ENCODE measurements at regions not wholly inside any gene's neighbourhood (a gene's known extent, or its start where the extent isn't known, plus 50 kb on each side); places are given as distances from the start of the nearest gene placed in this dataset.
A peak's percentile ranks its signal among the peaks of the same experiment; 100 is the strongest.
"Not testable (repeated sequence)": the region's sequence is repeated elsewhere in the genome, so short reads cannot be mapped to it uniquely, and the experiment has no call there.

DNA sequence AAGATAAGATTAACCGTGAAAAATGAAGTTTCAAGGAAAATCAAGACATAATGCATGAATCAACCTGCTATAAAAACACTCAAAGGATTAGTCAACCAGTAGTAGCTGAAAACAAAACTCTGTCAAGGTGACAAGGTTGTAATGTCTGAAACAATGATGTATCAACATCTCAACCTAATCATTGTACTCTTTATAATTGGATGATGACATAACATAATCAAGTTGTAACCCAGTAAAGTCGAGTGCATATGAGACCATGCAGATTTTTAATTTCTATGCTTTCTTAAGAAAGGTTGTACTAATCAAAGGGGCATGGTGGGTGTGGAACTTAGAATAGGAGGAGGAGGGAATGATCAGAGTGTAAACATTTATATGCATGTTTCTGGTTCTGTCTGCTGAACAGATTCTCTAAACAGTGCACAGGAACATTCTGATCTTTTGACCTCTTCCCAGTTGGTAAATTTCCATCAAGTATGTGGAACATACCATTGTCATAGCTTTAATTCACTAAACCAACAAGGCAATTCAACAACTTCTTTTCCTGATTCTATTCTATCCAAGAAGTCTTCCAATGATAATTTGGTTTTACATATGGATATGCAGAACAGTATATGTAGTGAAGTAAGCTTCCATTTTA, 253.7 kb downstream of the TTC6 start:
- DNase-seq, result no peak

DNA sequence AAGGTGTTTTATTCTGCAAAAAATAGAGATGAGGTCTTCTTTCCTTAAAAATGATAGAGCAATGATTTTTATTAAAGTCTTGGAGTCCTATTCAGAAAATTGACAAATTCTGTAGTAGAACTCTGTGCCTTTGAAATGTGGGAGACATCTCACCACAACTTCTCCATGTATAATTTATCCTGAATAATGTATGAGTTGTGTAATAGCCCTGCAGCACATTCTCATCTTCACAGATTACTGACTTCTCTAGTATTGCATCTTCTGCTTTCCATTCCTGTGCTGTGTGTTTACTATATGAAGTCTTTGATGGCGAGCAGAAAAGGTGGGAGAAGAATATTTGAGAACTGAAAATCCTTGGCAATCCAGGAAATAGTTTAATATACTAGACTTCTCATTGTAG, 255.6 kb downstream of the TTC6 start:
- DNase-seq, result no peak

- DNase-seq, result no peak
These were observed 260.4 kb downstream of the TTC6 start for GRCh38 chr14:37855871-37856270.

DNA sequence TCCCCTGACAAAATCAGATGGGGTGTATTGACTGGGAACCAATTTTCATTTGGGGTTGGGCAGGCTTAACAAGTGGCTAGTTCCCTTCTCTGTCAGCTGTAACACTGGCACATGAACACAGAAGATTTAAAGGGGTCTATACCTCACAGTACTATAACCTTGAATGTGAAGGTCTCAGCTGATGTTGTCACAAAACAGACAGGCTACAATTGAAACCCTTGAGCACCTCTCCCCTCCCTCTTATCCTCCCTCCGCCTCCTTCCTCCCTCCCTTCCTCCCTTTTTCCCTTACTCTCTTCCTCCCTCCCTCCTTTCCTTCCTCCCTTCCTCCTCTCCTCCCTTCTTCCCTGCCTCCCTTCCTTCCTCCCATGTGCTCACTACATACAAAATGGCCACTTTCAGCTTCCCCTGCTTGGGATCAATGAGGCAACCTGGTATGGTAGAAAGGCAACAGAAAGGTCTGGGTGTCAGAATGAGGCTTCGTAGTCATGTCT, 262.4 kb downstream of the TTC6 start:
- no peak for DNase-seq

- no peak for DNase-seq
These were observed 263.3 kb downstream of the TTC6 start for GRCh38 chr14:37858733-37859132.

- no peak for DNase-seq
These were observed 263.7 kb downstream of the TTC6 start for GRCh38 chr14:37859177-37859576.

- DNase-seq, result no peak
These were observed 266.8 kb downstream of the TTC6 start for GRCh38 chr14:37862263-37862662.

- no peak for DNase-seq
These were observed 268.7 kb downstream of the TTC6 start for GRCh38 chr14:37864128-37864527.

- no peak for DNase-seq
These were observed 269.7 kb downstream of the TTC6 start for GRCh38 chr14:37864861-37865718.

- DNase-seq, result no peak
These were observed 270.5 kb downstream of the TTC6 start for GRCh38 chr14:37865719-37866549.

DNA sequence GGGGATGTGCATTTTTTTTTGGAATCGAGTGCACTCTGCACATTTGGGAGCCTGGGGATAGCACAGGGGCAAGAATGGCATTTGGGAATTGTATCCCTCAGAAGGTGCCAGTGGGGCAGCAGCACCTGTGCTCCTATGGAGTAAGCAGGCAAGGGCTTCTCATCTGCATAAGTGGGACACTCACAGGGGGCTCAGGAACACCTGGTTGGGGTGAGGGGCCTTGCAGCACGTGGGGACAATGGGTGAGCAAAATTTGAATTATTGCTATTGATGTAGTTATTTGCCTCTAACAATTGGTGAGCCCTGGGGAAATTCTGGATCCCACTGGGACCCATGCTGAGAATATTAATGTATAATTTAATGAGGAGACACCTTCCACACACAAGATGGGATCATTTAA, 274.2 kb downstream of the TTC6 start:
- DNase-seq, result no peak

- no peak for DNase-seq
These were observed 274.7 kb downstream of the TTC6 start for GRCh38 chr14:37870170-37870569.

DNA sequence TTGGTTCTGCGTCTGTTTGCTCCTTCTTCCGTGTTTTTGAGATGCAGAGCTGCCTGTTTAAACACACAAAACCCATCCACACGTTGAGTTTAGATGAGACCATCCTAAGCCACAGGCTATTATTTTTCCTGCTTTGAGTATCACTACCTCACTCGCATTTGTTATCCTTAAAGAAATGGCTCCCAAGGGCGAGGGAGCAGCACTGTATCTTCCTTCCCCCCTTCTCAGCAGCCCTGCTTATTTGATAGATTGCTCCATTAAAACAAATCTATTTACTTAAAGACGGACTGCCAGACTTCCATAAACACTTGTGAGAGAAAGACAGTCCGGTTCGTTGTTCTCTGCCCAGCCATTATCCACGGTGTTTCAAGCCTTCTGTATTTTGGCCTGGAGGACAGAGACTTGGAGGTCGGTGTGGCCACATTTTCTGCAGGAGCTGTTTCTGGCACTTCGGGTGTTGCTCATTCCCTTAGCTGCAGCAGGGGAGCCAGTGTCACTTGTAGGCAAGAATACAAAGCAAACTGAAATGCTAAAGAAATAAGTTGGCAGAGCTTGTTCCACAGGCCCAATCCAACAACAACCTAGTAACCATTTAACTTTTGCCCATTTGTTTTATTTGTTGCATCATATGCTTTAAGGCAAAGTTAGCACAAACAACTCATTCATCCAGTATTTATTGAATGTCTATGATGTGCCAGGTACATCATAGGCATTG, 275.4 kb downstream of the TTC6 start:
- DNase-seq, result no peak

DNA sequence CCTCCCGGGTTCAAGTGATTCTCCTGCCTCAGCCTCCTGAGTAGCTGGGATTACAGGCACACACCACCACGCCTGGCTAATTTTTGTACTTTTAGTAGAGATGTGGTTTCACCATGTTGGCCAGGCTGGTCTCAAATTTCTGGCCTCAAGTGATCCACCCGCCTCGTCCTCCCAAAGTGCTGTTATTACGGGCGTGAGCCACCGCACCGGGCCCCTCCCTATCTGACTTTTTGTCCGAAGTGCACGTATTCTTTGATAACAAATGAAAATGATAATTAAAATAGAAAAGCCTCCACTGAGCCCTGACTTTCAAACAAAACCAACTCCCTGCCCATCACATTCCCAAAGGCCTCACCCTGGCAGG, 278.6 kb downstream of the TTC6 start:
- not testable (repeated sequence) for DNase-seq

DNA sequence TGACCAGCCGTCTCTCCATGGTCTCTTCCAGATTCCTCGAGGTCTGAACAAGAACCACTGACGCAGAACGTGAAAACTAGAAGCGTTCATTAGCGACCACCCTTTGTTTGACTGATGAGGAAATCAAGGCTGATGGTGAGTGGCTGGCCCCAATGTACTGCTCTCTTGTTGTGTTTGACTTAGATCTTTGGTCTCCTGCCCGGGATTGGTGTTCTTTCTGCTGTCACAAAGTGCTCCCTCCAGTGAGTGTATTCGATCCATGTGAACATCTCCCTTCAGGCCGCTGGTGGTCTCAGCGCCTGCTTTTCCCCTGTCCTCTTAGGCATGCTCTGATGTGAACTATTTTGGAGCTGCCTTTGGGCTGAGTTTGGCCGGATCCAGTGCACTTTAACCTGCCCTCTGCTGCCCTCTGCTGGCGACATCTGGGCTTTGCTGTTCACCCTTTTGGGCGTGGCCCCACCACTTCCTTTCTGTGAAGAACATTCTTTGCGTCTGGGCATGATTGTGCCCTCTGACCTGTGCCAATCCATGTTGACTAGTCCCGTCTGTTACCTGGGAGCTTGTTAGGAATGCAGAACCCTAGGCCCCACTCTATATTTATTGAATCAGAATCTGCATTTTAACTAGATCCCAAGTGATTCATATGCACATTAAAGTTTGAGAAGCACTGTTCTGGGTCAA, 279.1 kb downstream of the TTC6 start:
- peak; percentile 55 for DNase-seq

DNA sequence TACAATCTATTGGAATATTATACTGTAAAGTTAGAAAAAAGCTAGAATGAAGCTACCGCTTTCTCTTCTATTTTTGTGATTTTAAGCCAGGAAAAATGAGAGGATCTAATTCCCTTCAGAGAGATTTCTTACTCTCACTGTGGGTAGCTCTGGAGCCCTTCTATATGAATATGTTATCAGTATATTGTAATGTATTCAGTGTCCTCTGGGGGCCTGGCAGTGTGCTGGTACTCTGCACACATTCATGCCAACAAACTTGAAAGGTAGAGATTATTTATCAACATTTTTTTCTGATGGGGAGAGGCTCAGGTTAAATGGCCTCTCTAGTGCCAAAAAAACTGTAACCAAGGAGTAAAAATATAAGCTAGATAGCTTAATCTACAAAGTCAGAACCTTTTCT, 292.8 kb downstream of the TTC6 start:
- DNase-seq, result no peak

DNA sequence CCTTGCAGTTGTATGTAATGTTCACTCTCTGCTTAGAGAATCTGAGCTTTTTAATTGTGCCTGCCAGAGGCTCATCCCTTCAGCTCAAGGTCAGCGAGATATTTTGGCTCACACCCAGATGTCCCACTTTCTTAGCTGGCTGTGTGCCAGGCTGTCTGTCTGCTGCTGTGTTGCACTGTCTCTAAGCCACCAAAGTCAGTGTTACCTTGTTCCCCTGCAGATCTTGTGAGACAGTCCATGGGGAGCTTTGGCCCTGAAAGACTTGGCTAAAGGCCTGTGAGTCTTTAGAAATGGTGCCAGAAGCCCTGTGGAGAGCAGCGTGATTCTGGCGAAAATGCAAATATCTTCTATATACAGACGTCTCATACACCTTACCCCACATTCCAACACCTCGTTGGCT, 293.7 kb downstream of the TTC6 start:
- DNase-seq, result no peak

DNA sequence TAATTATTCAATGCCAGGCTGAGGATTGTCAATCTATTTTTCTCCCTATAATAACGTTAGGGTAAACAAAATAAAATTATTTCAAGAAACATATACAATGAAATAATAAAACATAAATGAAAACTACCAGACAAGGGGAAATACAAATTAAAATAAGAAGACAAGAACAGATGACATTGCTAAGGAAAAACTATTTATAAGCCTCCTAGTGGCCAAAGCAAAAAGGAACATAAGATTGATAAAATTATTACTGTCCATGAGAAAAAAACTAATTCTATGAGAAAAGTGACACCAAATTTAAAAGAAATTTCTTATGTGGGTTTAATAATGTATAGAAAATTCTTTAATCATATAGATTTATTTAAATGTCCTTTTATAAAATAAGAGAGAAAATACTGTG, 294.7 kb downstream of the TTC6 start:
- DNase-seq, result no peak

DNA sequence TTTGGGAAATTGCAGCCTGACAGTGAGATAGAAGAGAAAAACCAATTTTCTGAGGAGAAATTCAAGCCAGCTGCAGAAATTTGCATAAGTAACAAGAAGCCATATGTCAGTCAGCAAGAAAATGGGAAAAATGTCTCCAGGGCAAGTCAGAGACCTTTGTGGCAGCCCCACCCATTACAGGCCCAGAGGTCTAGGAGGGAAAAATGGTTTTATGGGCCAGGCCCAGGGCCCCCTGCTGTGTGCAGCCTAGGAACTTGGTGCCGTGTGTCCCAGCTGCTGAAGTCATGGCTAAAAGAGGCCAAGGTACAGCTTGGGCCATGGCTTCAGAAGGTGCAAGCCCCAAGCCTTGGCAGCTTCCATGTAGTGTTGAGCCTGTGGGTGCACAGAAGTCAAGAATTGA, 296.1 kb downstream of the TTC6 start:
- not testable (repeated sequence) for DNase-seq

DNA sequence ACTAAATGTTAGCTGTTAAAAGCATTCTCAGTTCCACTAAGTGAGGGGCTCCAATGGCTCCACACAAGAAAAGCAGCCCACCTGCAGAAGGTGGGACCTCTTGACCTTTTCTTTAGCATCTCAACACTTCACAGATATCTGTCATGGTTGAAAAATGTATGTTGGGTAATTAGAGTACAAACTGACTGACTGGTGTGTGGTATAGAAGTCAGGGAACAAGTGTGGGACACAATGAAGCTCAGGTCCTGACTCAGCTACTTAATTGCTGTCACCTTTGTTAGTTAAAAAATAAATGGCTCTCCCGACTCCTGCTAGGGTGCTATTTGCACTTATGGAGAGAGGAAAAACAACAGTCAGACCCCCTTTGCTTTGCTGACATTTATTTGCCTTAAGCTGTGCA, 299.0 kb downstream of the TTC6 start:
- DNase-seq, result no peak

DNA sequence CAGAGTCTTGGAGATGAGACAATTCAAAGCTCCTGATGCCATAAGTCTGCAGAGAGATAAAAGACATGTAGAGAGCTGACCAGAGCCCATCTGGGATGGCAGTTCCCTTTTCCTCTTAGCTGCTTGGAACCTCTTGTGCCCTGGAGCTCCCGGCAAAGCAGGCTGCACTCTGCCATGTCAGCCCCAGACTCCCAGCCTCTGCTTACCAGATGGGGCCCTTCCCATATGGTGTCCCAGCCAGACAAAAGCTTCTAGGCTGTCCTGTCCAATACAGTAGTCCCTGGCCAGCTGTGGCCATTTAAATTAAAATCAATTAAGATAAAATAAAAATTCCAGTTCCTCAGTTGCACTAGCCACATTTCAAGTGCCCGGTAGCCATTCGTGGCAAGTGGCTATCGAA, 303.9 kb downstream of the TTC6 start:
- DNase-seq, result no peak

DNA sequence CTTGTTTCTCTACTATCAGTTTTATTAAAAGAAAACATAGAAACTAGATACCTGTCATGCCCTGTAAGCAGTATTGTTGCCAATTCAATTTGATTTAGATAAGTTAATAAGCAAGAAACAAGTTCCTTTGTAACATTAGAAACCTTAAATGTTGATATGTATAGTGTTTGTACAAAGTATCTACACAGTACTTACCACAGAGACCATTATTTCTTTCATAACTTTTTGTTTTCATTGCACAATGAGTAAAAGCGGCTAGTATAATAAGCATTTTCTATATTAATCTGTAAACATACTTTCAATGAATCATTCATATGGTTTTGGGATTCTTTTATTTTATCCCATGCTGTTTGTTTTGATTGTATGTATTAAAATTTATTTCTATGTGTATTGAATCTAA, 305.1 kb downstream of the TTC6 start:
- no peak for DNase-seq

Data from activated gamma-delta T cell treated with Interleukin-2 at 50 U/mL for 16 hours (primary cell).